NCI-H146 treated with DMSO at 0.1 percent for 48 hours (cell line): ENCODE measurements at regions not wholly inside any gene's neighbourhood (a gene's known extent, or its start where the extent isn't known, plus 50 kb on each side); places are given as distances from the start of the nearest gene placed in this dataset.
"Not testable (repeated sequence)": the region's sequence is repeated elsewhere in the genome, so short reads cannot be mapped to it uniquely, and the experiment has no call there.

ENCODE experiments used
- DNase-seq: peaks from one replicate; lab custom pipeline; 2025; ENCODE audit not compliant: unreplicated experiment; lab: John Stamatoyannopoulos, UW

DNA sequence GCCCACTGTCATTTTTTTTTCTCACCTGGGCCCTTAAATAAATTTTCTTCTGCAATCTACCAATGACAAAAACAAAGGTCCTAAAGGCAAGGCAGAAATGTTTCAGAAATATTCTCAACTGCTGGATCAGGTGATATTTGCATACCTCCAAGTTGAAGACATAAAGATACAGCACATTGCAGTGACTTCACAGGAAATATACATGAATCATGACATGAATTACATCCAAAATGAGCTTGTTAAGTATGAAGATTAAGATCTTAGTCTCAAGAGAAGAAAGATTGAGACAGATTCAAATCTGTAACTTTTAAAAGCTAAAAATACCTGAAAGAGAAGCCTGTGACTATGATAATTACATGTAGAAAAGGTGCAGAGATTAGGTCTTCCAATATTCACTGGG, 207.8 kb downstream of the SIPA1L2 start:
- DNase-seq, result no peak

DNA sequence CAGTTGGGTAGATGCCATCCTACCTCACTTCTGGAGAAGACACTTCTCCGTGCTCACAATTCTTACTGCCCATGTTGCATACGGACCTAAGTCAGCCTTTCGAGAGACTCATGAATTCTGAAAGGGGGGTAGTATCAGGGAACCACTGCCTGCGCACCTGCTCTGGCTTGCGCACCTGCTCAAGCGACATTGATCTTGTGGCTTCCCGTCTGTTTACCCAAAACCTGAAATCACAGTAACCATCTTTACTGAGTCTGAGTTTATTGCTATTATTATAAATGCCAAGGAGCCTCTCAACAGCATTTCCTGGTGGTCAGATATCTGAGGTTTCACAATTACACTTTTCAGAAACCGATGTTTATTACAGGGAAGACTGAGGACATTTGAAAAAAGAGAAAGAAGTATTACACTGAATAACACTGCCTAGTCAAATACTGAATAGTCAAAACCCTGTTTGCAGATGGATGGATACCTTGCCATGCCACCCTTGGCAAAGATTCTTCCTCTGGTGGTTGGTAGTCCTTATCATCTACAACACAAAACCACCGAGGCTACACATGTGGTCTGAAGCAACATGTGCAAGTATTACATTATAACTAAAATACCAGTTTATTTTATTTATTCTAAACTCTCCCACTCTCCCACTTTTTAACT, 208.7 kb downstream of the SIPA1L2 start:
- peak; percentile 81 for DNase-seq

DNA sequence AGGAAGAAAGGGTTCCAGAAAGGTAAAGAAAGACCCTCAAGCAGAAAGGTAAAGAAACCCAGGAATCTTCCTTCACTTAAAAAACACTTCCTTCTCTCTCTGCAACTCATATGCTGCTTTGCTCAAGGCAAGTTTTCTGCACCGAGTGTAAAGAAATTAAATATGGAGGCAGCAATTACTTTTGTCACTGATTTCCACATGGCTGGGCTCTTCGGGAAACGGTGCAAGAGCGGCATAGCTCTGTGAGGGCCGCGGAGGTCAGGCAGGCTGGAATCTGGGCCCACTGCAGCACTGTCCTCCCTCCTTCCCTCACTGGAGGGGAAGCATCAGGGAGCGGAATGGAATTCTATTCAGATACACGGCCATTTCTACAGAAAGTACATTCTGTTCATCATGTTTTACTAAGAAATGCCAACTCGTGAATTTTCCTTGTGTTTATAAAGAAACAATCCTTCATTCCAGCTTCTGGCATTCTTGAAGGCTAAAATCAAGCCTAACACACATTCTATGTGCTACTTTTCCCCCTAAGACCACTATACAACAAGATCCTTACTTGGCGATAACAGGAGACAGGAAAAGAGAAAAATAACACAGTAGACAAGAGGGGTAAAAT, 212.2 kb downstream of the SIPA1L2 start:
- DNase-seq, result no peak

DNA sequence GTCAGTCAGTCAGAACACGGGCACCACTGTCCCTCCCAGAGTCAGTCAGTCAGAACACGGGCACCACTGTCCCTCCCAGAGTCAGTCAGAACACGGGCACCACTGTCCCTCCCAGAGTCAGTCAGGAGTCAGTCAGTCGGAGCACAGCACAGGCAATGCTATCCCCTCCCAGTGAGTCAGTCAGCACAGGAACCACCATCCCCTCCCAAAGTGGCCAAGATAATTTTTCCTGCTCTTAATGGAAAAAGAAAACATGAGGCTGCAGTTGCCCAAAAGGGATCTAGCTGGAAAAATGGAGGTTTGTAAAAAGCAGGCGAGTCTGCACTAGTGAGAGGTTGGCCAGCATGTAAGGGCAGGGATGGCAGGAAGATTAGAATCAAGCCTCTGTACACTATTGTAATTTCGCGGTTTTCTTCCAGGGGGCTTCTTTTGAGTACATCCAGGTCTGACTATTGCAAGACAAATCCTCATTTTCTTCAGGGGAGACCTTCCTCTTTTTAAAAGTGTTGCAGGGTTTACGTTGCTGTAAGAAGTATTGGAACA, 213.8 kb downstream of the SIPA1L2 start:
- peak; percentile 36 for DNase-seq

DNA sequence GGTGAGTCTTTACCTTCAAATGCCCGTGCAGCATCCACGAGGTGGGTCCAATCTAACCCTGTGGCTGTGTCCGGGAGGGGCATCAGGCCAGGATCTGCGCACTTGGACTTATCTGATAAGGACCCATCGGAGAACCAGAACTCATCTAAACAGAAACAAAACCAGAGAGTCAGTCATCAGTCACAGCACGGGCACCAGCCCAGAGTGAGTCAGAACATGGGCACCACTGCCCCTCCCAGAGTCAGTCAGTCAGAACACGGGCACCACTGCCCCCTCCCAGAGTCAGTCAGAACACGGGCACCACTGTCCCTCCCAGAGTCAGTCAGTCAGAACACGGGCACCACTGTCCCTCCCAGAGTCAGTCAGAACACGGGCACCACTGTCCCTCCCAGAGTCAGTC, 214.5 kb downstream of the SIPA1L2 start:
- DNase-seq, result not testable (repeated sequence)

- no peak for DNase-seq
Measured at GRCh38 chr1:232414100-232414499, 215.8 kb downstream of the SIPA1L2 start.

DNA sequence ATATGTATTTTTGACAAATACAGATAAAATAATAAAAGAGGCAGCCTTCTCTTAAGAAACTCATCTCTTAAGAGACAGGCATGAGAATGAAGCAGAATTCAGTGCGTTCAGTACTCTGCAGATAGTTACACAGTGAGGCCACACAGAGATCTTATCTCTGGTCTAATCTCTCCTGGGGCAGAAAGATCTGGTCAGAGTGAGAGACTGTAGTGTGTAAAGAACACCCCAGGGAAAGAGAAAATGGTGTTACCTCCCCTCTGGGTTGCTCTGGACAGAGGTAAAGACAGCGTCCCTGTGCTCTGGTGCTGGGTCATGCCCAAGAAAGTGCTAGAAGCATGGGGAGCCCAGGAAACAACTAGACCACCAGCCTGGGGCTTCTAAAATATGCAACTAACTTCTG, 216.3 kb downstream of the SIPA1L2 start:
- DNase-seq, result no peak

- no peak for DNase-seq
Measured at GRCh38 chr1:232409584-232409983, 220.3 kb downstream of the SIPA1L2 start.

DNA sequence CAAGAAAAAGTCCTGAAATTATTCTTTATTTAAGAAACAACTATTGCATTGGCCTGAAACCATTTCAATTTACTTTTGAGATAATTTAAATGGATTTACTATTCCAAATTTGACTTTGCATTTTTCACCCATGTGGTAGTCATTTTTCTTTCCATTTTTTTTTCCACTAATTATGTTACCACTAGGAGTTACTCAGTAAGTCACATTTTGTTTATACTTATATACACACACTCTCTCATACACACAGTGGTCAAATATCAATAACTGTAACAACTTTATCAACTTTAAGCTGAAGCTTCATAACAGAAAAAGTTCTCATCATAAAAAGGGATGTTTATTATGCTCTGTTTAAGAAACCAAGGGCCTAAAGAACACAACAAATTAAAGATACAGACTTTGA, 222.8 kb downstream of the SIPA1L2 start:
- DNase-seq, result no peak

- DNase-seq, result no peak
Measured at GRCh38 chr1:232405781-232406180, 224.2 kb downstream of the SIPA1L2 start.

DNA sequence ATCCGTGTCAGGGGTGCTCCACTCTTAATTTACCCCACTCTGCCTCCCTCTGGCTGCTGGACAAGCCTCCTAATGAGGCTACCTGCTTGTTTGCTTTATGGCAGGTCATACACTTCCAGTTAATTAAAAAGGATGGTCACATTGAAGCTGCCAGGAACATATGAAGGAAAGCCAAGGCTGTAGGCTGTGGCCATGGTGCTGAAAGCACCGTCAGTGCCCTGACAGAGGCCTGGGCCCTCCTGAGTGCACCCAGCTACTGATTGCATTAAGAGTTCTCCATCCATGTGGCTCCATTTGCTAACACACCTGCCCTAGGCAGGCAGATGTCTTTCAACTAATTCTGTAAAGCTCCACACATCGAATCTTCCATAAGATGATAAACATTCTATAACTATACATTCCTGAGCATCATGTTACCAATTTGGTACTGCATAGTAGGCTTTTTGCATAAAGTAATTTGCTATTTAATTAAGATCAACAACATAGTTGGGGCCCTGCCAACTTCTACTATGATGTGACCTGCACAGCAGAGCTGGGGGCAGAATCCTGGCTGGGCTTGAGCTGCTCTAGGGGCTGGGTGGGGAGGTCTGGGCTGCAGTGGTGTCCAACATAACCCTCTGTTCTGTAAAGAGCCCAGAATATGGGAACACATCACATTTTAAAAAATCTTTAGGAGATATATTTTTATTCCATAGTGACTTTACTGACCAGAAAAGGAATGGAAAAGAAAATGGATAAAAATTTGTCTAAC, 224.8 kb downstream of the SIPA1L2 start:
- no peak for DNase-seq

DNA sequence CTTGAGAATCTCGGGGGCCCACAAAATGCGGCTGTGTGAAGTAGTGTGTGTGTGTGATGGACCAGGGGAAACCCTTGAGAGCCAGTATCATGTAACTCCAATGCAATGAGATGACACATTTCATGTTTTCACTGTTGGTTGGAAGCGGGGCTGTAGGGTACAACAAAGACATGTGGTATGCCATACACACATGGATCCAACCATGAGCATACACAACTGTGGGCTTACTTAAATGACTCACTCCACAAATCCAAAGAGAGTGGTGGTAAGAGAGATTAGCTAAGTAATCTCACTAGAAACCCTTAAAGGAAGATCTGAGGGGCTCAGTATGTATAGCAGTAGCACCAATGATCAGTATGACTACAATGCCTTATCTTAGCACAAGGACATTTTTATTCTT, 225.7 kb downstream of the SIPA1L2 start:
- DNase-seq, result no peak

- DNase-seq, result no peak
Measured at GRCh38 chr1:232403017-232403714, 226.8 kb downstream of the SIPA1L2 start.

DNA sequence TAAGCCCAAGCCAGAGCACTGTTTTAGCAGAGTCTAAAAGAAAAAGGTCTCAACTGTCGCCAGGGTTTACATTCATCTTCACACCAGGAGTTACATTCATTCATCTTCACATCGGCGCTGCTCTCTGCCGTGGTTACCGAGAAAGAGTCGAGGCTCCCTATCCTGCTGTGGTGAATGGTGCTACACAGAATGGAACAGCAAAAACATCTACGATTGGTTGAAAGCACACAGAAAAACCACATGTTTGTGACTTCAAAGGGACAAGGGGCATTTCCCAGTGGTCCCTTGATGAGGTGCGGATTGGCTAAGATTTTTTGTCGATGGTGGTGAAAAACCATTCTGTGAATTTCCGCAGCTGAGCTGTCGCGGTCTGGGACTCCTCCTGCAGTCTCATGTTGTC, 231.1 kb downstream of the SIPA1L2 start:
- DNase-seq, result no peak

- DNase-seq, result no peak
Measured at GRCh38 chr1:232393444-232394146, 236.3 kb downstream of the SIPA1L2 start.

- no peak for DNase-seq
Measured at GRCh38 chr1:232393010-232393409, 236.9 kb downstream of the SIPA1L2 start.

DNA sequence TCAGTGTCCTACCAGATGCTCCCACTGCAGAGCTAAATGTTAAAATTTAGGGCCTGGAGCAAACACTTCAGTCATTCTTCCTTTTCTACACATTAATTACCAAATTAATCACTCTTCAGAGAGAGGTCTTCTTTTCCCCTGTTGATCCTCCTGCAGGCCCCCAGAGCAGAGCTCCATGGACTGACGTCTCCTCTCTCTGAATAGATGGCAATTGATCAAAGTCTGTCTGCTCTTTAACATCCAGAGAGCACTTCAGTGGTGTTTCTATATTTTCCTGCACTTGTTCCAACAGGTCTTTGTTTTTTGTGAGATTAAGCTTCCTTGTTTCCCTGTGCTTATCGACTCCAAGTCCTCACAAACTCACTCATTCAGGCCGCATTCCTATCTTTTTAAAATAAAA, 239.3 kb downstream of the SIPA1L2 start:
- DNase-seq, result no peak

- no peak for DNase-seq
Measured at GRCh38 chr1:232389744-232390143, 240.2 kb downstream of the SIPA1L2 start.

GRCh38 chr1:232388363-232388762, 241.6 kb downstream of the SIPA1L2 start:
- no peak for DNase-seq

DNA sequence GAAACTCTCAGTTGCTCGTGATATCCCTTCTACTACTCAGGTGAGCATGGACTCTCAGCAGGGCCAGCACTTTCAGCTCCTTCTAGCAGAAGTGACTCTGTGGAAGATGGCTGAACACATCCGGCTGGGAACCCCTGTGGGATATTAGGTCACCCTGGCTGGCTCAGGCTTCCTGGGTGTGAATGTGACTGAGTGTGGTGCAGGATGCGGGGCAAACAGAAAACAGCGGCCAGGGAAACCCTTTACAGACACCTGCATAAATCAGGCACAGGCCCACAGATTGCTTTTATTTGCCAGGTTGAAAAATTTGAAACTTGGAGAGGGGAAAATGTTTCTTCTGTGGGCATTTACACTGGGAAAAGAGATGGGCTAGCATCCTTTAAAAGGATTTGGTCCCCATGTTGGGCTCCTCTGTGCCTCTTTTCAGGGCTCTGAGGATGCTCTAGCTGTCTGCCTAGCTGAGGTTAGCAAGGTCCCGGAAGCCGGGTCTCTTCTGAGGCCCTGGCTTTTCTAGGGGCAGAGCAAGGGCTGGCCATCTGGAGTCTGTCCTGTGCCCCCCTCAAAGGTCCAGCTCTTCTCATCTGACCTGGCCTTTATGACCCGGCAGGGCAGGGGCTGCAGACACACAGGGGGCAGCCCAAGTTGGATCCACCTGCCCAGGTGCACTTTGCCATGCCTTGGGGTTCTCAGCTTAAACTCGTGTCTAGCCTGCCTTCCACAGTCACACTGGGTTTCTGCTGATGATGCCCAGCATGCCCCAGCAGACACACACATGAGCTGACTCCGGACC, 243.0 kb downstream of the SIPA1L2 start:
- no peak for DNase-seq
